ENCODE measurements at regions not wholly inside any gene's neighbourhood (a gene's known extent, or its start where the extent isn't known, plus 50 kb on each side); places are given as distances from the start of the nearest gene placed in this dataset.

GRCh38 chr9:23382418-23382817 lies 443.6 kb downstream of the ELAVL2 start:
- ChIA-PET POLR2A (ENCODE audit: unreplicated experiment) (no interaction called here), CTCF (no interaction called here)
- Histone ChIP-seq H3K9ac (ENCODE audit: low read depth, low read length) (no peak overlapping the region), H2BK5ac (ENCODE audit: low read depth, low read length, poor library complexity, severe bottlenecking) (no peak overlapping the region), H3K4me2 (ENCODE audit: low read depth, low read length) (no peak overlapping the region), H3K27ac (ENCODE audit: insufficient read depth, low read length) (no peak overlapping the region), H2BK120ac (ENCODE audit: low read depth, low read length) (no peak overlapping the region), H3K18ac (ENCODE audit: low read depth, low read length) (no peak overlapping the region), H2BK20ac (ENCODE audit: low read depth, low read length) (no peak overlapping the region), H2AK9ac (replicated peaks; ENCODE audit: low read depth, low read length, poor library complexity) (no peak overlapping the region), H3K23ac (ENCODE audit: low read depth, low read length) (no peak overlapping the region), H2BK15ac (ENCODE audit: low read depth, low read length) (no peak overlapping the region), H3K9me1 (ENCODE audit: insufficient read depth, low read length) (no peaks in the 10 kb centered on the region), H3K9me3 (ENCODE audit: control insufficient read depth, insufficient read depth, low read length) (peaks cover 2% of the 10 kb centered on the region; the same call in 1 of the 2 replicates), H4K8ac (ENCODE audit: low read depth in 2 of 2, low read length in 2 of 2) (no peak overlapping the region), H2AFZ (replicated peaks; ENCODE audit: low read length, poor library complexity) (no peak overlapping the region), H3K36me3 (ENCODE audit: control insufficient read depth, insufficient read depth, low read length) (no peaks in the 10 kb centered on the region), H3K27me3 (ENCODE audit: control insufficient read depth, insufficient read depth, low read length) (no peaks in the 10 kb centered on the region), H2AK5ac (ENCODE audit: low read depth, low read length) (no peak overlapping the region), H4K91ac (ENCODE audit: insufficient read depth, low read depth, low read length) (no peak overlapping the region), H4K20me1 (ENCODE audit: insufficient read depth, low read length) (no peaks in the 10 kb centered on the region), H3K79me1 (ENCODE audit: low read depth in 1 of 2, low read length in 2 of 2) (no peaks in the 10 kb centered on the region), H3K4me3 (ENCODE audit: insufficient read depth, low read depth, low read length) (no peak overlapping the region), H3K56ac (ENCODE audit: extremely low read depth, insufficient read depth, low read length) (no peak overlapping the region), H3K4ac (ENCODE audit: low read depth, low read length) (no peak overlapping the region), H3K14ac (replicated peaks; ENCODE audit: low read depth, low read length) (no peak overlapping the region), H3K4me1 (ENCODE audit: control insufficient read depth, insufficient read depth, low read length) (no peaks in the 10 kb centered on the region), H4K5ac (ENCODE audit: low read depth, low read length) (no peak overlapping the region)
- DNase-seq (no peak), ATAC-seq (ENCODE audit: low read depth) (no peak)
- dilution Hi-C loops (cut with HindIII; ENCODE audit: low sequenced_read_pairs, unreplicated experiment) (no loop called here), intact Hi-C loops (cut with micrococcal nuclease) (no loop called here), in situ Hi-C loops (cut with MboI; ENCODE audit: low sequenced_read_pairs) (no loop called here)
- 20% methylated on average over 1 of the region's 2 CpGs; no CpG with 5 or more reads in 1 of the 2 experiments for WGBS, 2 experiments (ENCODE audit: extremely low coverage in 2 of 2, insufficient read length in 1 of 2)
- TF ChIP-seq FOS (IDR thresholded peaks at IDR 0.05; ENCODE audit: low read depth, low read length) (no peak), CEBPB (IDR thresholded peaks at IDR 0.05; ENCODE audit: low read depth, low read length) (no peak), MXI1 (IDR thresholded peaks at IDR 0.05; ENCODE audit: borderline replicate concordance, low read depth, low read length) (no peak), CTCF (conservative IDR thresholded peaks at IDR 0.05; ENCODE audit: low read depth, low read length) (no peak), USF2 (IDR thresholded peaks at IDR 0.05; ENCODE audit: low read depth, low read length) (no peak), BHLHE40 (IDR thresholded peaks at IDR 0.05; ENCODE audit: low read depth, low read length) (no peak), MAFK (IDR thresholded peaks at IDR 0.05; ENCODE audit: low read depth, low read length) (no peak), RAD21 (IDR thresholded peaks at IDR 0.05; ENCODE audit: low read length) (no peak), RCOR1 (IDR thresholded peaks at IDR 0.05; ENCODE audit: insufficient replicate concordance, low read length) (no peak), ELK1 (IDR thresholded peaks at IDR 0.05; ENCODE audit: borderline replicate concordance, low read depth, low read length) (no peak), MAZ (IDR thresholded peaks at IDR 0.05; ENCODE audit: borderline replicate concordance, low read depth, low read length) (no peak), CHD1 (IDR thresholded peaks at IDR 0.05; ENCODE audit: low read depth, low read length) (no peak), POLR2A (IDR thresholded peaks at IDR 0.05; ENCODE audit: low read depth, low read length) (no peak), NFE2L2 (IDR thresholded peaks at IDR 0.05; ENCODE audit: low read depth, low read length) (no peak), RFX5 (IDR thresholded peaks at IDR 0.05; ENCODE audit: low read depth, low read length) (no peak), SMC3 (IDR thresholded peaks at IDR 0.05; ENCODE audit: low read depth, low read length) (no peak)
- no TSS peak for BruUV-seq (replicated peaks)

All from IMR-90 (cell line).